ENCODE measurements at regions not wholly inside any gene's neighbourhood (a gene's known extent, or its start where the extent isn't known, plus 50 kb on each side); places are given as distances from the start of the nearest gene placed in this dataset.

GRCh38 chr6:6505111-6505510, 83.4 kb upstream of the LY86 start:
- no peak overlapping the region for H3K27ac ChIP-seq
- TF ChIP-seq ZFX (IDR thresholded peaks at IDR 0.05; ENCODE audit: borderline replicate concordance) (no peak), CTCF (IDR thresholded peaks at IDR 0.05) (no peak; the same call in 1 of the 2 replicates)

DNA sequence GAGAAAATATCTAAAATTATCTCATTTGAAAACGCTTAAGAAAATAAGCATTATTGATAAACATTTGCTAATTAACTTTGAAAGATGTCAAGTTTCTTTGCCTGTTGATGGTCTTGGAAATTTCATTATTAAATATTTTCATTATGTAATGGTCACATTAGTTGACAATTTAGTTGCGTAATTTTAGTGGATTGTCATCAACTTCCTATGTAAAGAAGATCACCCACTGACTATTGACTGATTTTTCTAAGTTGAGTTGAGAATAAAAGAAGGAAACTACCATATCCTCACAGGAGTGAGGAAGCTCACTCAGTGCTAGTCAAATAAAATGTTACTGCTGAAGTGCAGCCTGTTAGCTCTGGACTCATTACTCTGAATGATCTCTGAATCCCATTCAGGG, 79.9 kb upstream of the LY86 start:
- TF ChIP-seq CTCF (IDR thresholded peaks at IDR 0.05) (no peak), ZFX (IDR thresholded peaks at IDR 0.05; ENCODE audit: borderline replicate concordance) (no peak)
- no peak overlapping the region for H3K27ac ChIP-seq

DNA sequence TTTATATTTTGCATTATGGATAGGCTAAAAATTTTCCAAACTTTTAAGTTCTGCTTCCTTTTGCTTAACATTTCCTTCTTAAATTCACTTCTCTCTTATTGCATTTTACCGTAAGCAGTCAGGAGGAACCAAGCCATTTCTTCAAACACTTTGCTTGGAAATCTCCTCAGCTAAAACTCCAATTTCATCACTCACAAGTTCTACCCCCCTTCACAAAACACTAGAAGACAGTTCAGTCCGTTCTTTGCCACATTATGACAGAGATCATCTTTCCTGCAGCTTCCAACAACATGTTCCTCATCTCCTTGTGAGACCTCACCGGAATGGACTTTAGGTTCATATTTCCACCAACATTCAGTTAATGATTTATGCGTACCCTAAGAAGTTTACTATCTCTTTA, 79.2 kb upstream of the LY86 start:
- H3K27ac ChIP-seq, result no peak overlapping the region
- TF ChIP-seq CTCF (IDR thresholded peaks at IDR 0.05) (no peak), ZFX (IDR thresholded peaks at IDR 0.05; ENCODE audit: borderline replicate concordance) (no peak)

- H3K27ac ChIP-seq, result no peak overlapping the region
- TF ChIP-seq CTCF (IDR thresholded peaks at IDR 0.05) (no peak), ZFX (IDR thresholded peaks at IDR 0.05; ENCODE audit: borderline replicate concordance) (no peak)
These were observed 75.8 kb upstream of the LY86 start for GRCh38 chr6:6512711-6513110.

- TF ChIP-seq CTCF (IDR thresholded peaks at IDR 0.05) (no peak), ZFX (IDR thresholded peaks at IDR 0.05; ENCODE audit: borderline replicate concordance) (no peak)
- H3K27ac ChIP-seq, result no peak overlapping the region
These were observed 72.6 kb upstream of the LY86 start for GRCh38 chr6:6515691-6516607.

DNA sequence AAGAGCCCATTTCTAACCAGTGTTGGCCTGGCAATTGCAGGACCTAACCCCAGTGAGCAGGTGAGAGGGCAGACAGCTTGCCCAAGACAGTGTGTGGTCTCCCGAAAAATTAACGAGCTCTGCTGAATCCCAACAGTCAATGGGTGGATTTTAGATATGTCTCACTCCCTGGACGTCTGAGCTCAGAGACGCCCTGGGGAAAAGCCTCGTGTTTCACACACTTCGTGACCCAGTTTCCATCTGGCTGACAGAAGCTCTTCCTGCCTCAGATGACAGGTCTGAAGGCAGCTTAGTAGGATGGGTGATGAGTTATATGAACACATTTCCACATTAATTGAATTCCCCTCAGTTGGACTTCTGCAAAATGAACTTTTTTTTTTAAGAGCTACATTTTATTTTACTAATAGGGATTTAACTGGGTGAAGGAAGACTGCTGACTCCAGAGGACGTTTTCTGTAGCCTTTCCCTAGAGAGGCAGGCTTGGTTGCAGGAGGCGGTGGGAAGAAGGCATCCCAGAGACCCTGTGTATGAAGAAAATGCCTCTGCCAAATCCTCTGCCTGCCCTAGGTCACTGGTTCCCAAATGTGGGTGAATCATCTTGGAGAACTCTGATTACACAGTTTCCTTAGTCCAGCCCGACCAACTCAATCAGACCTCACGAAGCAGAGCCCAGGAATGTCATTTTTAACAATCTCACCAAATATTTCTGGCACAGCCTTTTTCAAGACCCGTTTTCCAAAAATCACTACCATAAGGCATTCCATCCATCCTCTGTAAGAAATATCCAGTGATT, 71.7 kb upstream of the LY86 start:
- no peak overlapping the region for H3K27ac ChIP-seq

More for the DNA sequence above, 71.7 kb upstream of the LY86 start:
- TF ChIP-seq CTCF (IDR thresholded peaks at IDR 0.05) (no peak), ZFX (IDR thresholded peaks at IDR 0.05; ENCODE audit: borderline replicate concordance) (no peak)

All from 22Rv1 (cell line).